IgD-negative memory B cell (primary cell): ENCODE measurements at regions not wholly inside any gene's neighbourhood (a gene's known extent, or its start where the extent isn't known, plus 50 kb on each side); places are given as distances from the start of the nearest gene placed in this dataset.
A peak's percentile ranks its signal among the peaks of the same experiment; 100 is the strongest.

Source experiments
- H3K27ac Mint-ChIP-seq, 3 donors: one replicate each; pipeline ENCODE4 v1.8.0; 2020 to 2022; ENCODE audit warnings: mild to moderate bottlenecking in 3 of 3, mixed read lengths in 3 of 3, moderate library complexity in 1 of 3
- H3K27me3 Mint-ChIP-seq: one replicate; pipeline ENCODE4 v1.8.0; 2021; ENCODE audit warnings: mixed read lengths
- H3K36me3 Mint-ChIP-seq: one replicate; pipeline ENCODE4 v1.8.0; 2020; ENCODE audit warnings: mild to moderate bottlenecking, mixed read lengths
- H3K4me1 Mint-ChIP-seq, 3 donors: one replicate each; pipeline ENCODE4 v1.8.0; 2020 to 2022; ENCODE audit warnings: mixed read lengths in 3 of 3, mild to moderate bottlenecking in 1 of 3
- H3K4me3 Mint-ChIP-seq, 4 donors: one replicate each; pipeline ENCODE4 v1.8.0; 2020 to 2022; ENCODE audit warnings: mild to moderate bottlenecking in 4 of 4, mixed read lengths in 4 of 4, moderate library complexity in 3 of 4
- H3K9me3 Mint-ChIP-seq, 3 donors: one replicate each; pipeline ENCODE4 v1.8.0; 2020 to 2021; ENCODE audit warnings: mixed read lengths in 3 of 3, mild to moderate bottlenecking in 1 of 3

DNA sequence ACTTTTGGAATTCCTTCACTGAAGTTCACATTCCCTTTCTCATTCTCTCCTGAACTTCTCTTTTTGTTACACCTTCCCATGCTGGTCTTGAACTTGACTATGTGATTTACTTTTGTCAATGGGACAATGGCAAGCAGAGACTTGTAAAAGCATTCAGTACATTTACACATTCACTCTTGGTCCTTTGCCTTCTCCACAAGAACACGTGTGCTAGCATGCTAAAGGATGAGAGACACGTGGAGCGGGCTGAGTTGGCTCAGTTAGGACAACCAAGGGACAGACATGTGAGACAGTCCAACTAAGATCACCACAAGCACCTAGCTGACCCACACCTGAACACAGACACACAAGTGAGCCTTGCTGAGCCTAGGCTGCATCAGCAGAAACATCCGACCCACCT, 91.3 kb upstream of the PAK5 start:
- Mint-ChIP-seq H3K4me3 (no peak overlapping the region), H3K4me1 (no peaks in the 10 kb centered on the region), H3K36me3 (no peaks in the 10 kb centered on the region), H3K27me3 (no peaks in the 10 kb centered on the region), H3K27ac (no peak overlapping the region), H3K9me3 (peaks cover 0 to 3% (median 0%) of the 10 kb centered on the region in 3 donors)

DNA sequence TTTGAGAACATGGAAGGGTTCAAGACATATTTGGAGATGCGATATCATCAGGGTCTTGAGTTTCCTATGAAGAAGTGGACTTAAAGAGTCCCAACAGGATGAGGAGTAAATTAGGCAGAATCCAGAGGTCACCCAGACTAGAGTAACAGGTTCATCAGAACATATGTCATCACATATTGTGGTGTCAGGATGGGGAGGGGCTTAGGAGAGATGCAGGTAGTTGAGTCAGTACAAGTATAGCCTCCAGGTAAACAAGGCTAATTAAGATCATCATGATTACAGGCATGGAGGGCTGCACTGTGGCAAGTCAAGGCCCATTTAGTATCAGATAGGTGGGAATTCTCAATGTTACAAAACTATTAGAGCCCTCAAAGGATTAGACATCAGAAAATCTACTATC, 90.1 kb upstream of the PAK5 start:
- H3K4me1 Mint-ChIP-seq: no peaks in the 10 kb centered on the region
- H3K27me3 Mint-ChIP-seq: no peaks in the 10 kb centered on the region
- no peak overlapping the region for H3K4me3 Mint-ChIP-seq
- no peaks in the 10 kb centered on the region for H3K9me3 Mint-ChIP-seq
- no peak overlapping the region for H3K27ac Mint-ChIP-seq
- no peaks in the 10 kb centered on the region for H3K36me3 Mint-ChIP-seq

DNA sequence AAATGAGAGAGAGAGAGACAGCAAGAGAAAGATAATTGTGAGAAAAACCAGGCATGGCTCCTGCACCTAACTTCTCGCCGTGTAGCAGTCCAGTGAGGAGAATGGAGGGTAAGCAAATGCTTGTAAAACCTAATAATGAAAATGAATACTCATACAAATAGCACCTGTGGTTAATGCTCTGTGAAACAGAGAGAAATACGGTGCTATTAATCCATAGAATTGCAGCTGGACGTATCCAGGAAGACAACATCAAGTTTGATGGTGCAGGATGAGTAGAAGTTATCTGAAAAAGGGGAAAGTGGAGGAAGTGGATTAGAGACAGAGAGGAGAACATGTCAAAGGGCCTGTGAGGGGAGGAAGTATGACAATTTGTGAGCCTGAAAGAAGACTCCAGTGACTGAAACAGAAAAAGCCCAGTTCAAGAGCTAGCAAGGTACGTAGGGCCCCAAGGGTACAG, 89.4 kb upstream of the PAK5 start:
- no peaks in the 10 kb centered on the region for H3K4me1 Mint-ChIP-seq
- no peaks in the 10 kb centered on the region for H3K27me3 Mint-ChIP-seq
- no peaks in the 10 kb centered on the region for H3K9me3 Mint-ChIP-seq

DNA sequence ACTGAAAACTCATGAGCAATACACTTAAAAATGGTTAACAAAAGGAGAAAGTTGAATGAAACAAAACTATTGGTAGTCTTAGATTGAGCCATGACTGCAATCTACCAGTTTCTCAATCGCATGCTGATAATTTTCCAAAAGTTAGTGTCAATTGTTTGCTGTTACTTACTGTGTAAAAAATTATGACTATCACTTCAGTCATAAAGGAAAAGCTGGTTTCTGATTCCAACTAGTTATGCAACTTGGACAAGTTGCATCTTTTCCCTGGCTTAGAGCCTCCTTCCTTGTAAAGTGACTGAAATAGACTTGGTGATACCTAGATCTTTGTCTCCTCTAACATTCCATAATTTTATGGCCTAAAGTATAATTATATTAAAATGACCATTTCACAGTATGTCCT, 88.3 kb upstream of the PAK5 start:
- H3K36me3 Mint-ChIP-seq: no peaks in the 10 kb centered on the region
- H3K27me3 Mint-ChIP-seq: no peaks in the 10 kb centered on the region
- no peaks in the 10 kb centered on the region for H3K4me1 Mint-ChIP-seq
- no peak overlapping the region for H3K4me3 Mint-ChIP-seq
- H3K9me3 Mint-ChIP-seq: no peaks in the 10 kb centered on the region
- no peak overlapping the region for H3K27ac Mint-ChIP-seq

More for the DNA sequence above, 89.4 kb upstream of the PAK5 start:
- Mint-ChIP-seq H3K27ac (no peak overlapping the region), H3K4me3 (no peak overlapping the region), H3K36me3 (no peaks in the 10 kb centered on the region)

DNA sequence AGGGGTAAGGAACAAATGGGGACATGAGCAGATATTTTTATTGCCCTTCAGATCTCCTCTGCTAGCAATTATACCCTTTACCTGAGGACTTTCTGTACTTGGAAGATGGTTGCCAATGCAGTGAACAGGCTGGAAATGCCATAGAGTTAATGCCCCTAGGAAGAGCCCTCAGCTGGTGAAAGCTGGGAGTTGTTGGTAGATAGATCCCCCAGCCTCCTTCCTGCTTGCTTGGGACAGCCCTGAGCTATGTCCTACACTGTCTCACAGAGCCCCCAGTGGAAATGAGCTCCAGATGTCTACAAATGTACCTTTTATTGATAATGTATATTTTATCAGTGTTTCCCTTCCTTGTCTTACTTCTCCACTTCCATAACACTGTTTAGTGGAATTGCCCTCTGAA, 87.6 kb upstream of the PAK5 start:
- Mint-ChIP-seq H3K27me3 (no peaks in the 10 kb centered on the region), H3K9me3 (no peaks in the 10 kb centered on the region), H3K36me3 (no peaks in the 10 kb centered on the region)

DNA sequence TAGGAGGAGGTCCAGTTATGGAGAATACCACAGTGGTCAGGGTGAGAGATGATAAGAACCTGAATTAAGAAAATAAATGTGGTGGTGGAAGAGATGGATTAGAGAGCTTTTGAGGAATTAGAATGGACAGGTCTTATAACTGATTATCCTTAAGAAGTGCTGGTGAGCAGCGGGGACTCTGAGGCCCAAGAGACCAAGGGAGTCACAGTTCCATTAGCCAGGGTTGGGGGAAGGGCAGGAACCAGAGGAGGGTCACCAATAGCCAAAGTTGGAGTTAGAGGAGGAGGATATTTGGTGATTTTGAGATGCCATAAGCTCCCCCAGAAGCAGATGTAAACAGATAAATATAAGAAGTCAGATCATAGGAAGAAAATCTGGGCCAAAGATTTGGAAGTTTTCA, 87.1 kb upstream of the PAK5 start:
- H3K4me3 Mint-ChIP-seq: no peak overlapping the region
- no peaks in the 10 kb centered on the region for H3K36me3 Mint-ChIP-seq
- no peaks in the 10 kb centered on the region for H3K27me3 Mint-ChIP-seq
- no peaks in the 10 kb centered on the region for H3K9me3 Mint-ChIP-seq
- no peak overlapping the region for H3K27ac Mint-ChIP-seq
- H3K4me1 Mint-ChIP-seq: no peaks in the 10 kb centered on the region

More for the DNA sequence above, 87.6 kb upstream of the PAK5 start:
- H3K4me1 Mint-ChIP-seq: no peaks in the 10 kb centered on the region
- H3K4me3 Mint-ChIP-seq: no peak overlapping the region
- no peak overlapping the region for H3K27ac Mint-ChIP-seq

DNA sequence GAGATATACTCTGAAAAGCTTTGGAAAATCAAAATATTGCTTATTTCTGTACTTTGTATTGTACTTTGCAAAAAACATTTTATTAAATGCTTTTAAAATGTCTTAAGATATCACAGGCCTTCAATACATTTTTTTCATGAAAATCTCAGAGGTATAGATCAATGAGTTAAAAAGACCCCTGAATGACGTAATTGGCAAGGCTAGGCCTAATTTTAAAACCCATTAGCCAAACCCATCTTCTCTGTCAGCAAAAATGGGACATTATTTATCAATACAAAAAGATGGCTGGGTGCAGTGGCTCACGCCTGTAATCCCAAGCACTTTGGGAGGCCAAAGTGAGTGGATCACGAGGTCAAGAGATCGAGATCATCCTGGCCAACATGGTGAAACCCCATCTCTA, 84.8 kb upstream of the PAK5 start:
- Mint-ChIP-seq H3K9me3 (no peaks in the 10 kb centered on the region), H3K27ac (no peak overlapping the region), H3K4me3 (no peak overlapping the region), H3K27me3 (no peaks in the 10 kb centered on the region), H3K4me1 (peaks cover 10 to 14% (median 12%) of the 10 kb centered on the region in 3 donors), H3K36me3 (peaks cover 1% of the 10 kb centered on the region)

DNA sequence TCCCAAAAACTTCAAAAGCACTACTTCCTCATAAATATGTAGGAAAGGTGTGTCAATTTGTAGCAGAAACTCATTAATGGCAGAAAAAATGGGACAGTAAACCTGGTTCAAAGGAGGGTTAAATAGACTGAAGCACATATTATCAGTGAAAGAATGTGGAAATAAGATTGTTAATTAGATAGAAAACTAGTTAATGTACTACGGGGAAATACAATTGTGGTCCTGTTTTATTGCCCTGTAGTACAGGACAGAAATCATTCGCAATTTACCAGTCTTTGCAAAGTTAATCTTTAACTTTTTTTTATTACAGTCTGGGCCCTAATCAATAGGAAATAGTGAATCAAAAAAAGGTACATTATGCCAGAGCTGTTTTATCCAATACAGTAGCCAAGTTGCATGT, 82.0 kb upstream of the PAK5 start:
- H3K4me1 Mint-ChIP-seq: peaks cover 11 to 19% (median 15%) of the 10 kb centered on the region in 3 donors
- H3K36me3 Mint-ChIP-seq: peaks cover 1% of the 10 kb centered on the region
- H3K9me3 Mint-ChIP-seq: no peaks in the 10 kb centered on the region
- no peak overlapping the region for H3K4me3 Mint-ChIP-seq
- H3K27ac Mint-ChIP-seq: no peak overlapping the region
- H3K27me3 Mint-ChIP-seq: peaks cover 2% of the 10 kb centered on the region

DNA sequence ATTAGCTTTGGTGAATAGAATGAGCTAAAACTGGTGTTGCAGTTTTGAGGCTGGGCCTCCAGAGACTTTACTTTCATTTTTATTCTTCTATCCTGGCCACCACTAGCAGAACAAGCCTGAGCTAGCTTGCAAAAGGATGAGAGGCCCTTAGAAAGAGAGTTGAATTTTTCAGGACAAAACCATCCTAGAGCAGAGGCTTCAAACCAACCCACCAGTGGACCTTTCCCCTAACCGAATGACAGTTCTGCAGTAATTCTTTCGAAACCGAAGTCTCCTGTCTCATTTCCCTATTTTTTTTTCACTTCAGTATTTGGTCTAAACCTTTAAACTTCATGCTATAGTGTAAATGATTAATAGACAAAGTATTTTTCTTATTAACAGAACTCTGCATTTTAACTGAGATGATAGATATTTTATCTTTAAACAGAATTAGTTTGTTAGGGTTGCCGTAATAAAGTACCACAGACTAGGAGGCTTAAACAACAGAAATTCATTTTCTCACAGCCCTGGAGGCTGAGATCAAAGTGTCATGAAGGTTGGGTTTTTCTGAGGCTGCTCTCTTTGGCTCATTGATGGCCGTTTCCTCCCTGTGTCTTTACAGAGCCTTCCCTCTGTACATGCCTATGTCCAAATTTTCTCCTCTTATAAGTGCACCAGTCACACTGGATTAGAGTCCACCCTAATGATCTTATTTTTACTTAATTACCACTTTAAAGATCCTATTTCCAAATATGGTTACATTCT, 80.6 kb upstream of the PAK5 start:
- H3K4me1 Mint-ChIP-seq: peaks cover 11 to 19% (median 15%) of the 10 kb centered on the region in 3 donors
- peaks cover 1% of the 10 kb centered on the region for H3K36me3 Mint-ChIP-seq
- H3K27ac Mint-ChIP-seq: no peak overlapping the region
- peak overlapping the region in 1 of 4 donors; percentile 18 for H3K4me3 Mint-ChIP-seq
- peaks cover 2% of the 10 kb centered on the region for H3K27me3 Mint-ChIP-seq
- H3K9me3 Mint-ChIP-seq: no peaks in the 10 kb centered on the region

DNA sequence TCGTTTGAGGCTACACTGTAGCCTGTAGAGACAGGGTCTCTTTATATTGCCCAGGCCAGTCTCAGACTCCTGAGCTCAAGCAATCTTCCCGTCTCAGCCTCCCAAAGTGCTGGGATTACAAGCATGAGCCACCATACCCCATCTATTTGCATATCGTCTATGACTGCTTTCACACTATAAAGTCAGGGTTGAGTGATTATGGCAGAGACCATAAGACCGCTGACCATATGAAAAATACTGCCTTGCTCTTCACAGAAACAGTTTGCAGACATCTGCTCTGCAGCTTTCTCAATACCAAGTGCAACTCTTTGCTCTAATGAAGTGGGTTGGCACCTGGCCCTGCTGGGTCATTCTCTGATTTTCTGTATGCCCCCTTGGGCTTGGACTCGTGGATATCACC, 79.5 kb upstream of the PAK5 start:
- Mint-ChIP-seq H3K27me3 (peaks cover 2% of the 10 kb centered on the region), H3K4me1 (peaks cover 11 to 19% (median 15%) of the 10 kb centered on the region in 3 donors), H3K36me3 (peaks cover 1% of the 10 kb centered on the region), H3K27ac (no peak overlapping the region), H3K4me3 (no peak overlapping the region), H3K9me3 (no peaks in the 10 kb centered on the region)

DNA sequence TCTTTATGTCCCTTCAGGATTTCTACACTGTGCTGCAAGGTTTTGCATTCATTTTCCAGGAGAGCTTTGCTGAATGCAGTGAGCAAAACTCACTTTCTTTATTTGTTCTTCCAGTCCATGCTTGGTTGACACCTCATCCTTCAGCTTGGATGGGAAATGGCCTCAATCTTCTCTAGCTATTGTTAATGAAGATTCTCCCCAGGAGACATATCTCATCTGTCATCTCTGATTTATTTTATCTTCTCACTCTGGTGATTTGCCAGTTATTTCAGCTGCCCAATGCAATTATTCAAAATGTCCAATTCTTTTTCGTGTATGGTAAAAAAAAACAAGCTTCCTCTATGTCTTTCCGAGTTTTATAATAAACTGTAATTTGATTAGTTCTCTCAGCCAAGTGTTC, 77.9 kb upstream of the PAK5 start:
- H3K4me1 Mint-ChIP-seq: peaks cover 11 to 19% (median 15%) of the 10 kb centered on the region in 3 donors
- no peaks in the 10 kb centered on the region for H3K9me3 Mint-ChIP-seq
- peaks cover 1% of the 10 kb centered on the region for H3K36me3 Mint-ChIP-seq
- H3K27me3 Mint-ChIP-seq: peaks cover 2% of the 10 kb centered on the region
- H3K4me3 Mint-ChIP-seq: no peak overlapping the region
- H3K27ac Mint-ChIP-seq: no peak overlapping the region

DNA sequence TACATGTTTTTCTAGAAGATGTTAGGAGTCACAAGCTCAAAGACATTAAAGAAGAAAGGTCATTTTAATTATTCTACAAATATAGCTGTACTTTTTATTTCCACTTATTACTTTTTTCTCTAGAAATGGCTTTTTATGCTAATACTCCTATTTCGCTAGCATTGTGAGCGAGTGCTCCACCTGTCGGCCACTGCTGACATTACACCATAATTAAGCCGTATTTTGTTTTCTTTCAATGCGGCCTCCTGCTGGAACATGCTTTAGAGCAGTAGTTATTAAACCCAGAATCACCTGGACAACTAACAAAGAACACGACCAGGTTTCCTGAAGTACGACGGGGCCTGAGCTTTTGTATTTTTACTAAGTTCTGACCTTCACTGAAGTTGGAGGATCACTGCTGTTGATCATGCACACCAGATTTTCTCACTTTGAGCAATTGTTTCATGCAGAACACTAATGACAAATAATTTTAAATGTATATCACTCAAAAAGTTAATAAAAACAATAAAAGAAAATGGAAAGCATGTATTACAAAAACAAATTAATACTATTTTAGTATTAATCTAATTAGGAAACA, 74.1 kb upstream of the PAK5 start:
- H3K9me3 Mint-ChIP-seq: no peaks in the 10 kb centered on the region
- peaks cover 3% of the 10 kb centered on the region for H3K27me3 Mint-ChIP-seq
- no peak overlapping the region for H3K27ac Mint-ChIP-seq
- H3K4me3 Mint-ChIP-seq: no peak overlapping the region
- peaks cover 0 to 4% (median 0%) of the 10 kb centered on the region in 3 donors for H3K4me1 Mint-ChIP-seq
- H3K36me3 Mint-ChIP-seq: no peaks in the 10 kb centered on the region

DNA sequence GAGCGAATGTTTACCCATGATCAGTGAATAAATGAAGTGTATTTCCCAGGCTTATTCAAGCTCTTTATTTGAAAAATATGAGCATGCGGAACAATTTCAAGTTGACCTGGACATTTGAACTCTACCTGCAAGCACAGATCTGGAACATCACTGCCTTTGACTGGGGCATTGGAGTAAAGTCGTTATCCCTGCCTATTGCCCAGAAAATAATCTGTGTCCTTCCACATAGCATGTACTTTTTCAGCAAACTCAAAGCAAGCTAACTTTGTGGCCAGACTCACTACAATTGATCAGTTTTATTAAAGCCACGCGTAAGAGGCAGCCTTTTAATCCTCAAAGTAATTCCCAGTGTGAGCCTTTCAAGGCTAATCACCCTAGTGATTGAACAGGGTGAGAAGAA, 73.4 kb upstream of the PAK5 start:
- Mint-ChIP-seq H3K4me1 (peaks cover 0 to 4% (median 0%) of the 10 kb centered on the region in 3 donors), H3K9me3 (no peaks in the 10 kb centered on the region), H3K36me3 (no peaks in the 10 kb centered on the region), H3K4me3 (no peak overlapping the region), H3K27ac (no peak overlapping the region), H3K27me3 (peaks cover 3% of the 10 kb centered on the region)

DNA sequence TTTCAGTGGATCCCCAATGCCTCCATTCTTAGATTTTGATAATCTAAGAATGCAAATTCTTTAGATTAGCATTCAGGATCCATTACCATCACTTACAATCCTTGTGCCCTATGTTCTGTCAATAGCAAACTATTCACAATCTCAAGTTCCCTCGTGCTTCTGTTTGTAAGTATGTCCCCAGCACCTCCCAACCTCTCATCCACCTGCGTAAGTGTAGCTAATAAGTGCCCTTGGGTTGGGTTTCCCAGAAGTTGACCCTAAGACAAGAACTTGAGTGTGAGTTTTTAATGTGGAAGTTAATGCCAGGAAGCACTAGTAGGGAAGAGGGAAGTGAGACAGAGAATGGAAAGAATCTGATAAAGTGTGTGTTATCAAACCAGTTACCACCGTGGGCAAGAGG, 72.6 kb upstream of the PAK5 start:
- no peaks in the 10 kb centered on the region for H3K9me3 Mint-ChIP-seq
- H3K4me3 Mint-ChIP-seq: no peak overlapping the region
- peaks cover 0 to under 1% (median 0%) of the 10 kb centered on the region in 3 donors for H3K4me1 Mint-ChIP-seq
- peak overlapping the region in 1 of 3 donors; percentile 9 for H3K27ac Mint-ChIP-seq
- H3K36me3 Mint-ChIP-seq: no peaks in the 10 kb centered on the region
- peaks cover 3% of the 10 kb centered on the region for H3K27me3 Mint-ChIP-seq

DNA sequence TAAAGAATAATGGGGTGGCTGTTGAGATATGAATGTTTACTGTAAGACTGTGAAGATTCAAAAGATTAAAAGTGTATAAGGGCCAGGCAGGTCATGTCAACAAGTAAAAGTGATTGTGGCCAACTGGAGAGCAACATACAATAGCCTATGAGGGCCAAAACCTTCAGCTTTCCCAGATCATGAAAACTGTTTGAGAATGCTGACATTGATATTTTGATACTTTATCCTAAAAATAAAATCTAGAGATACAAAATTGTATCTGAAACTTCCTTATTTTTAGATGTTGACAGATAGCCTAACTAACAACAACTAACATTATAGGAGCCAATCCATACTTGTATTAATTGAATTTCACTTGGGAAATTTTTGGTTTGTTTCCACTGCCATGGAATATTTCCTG, 70.3 kb upstream of the PAK5 start:
- Mint-ChIP-seq H3K9me3 (no peaks in the 10 kb centered on the region), H3K4me3 (no peak overlapping the region), H3K36me3 (no peaks in the 10 kb centered on the region), H3K27me3 (peaks cover 3% of the 10 kb centered on the region), H3K27ac (no peak overlapping the region), H3K4me1 (no peaks in the 10 kb centered on the region)

DNA sequence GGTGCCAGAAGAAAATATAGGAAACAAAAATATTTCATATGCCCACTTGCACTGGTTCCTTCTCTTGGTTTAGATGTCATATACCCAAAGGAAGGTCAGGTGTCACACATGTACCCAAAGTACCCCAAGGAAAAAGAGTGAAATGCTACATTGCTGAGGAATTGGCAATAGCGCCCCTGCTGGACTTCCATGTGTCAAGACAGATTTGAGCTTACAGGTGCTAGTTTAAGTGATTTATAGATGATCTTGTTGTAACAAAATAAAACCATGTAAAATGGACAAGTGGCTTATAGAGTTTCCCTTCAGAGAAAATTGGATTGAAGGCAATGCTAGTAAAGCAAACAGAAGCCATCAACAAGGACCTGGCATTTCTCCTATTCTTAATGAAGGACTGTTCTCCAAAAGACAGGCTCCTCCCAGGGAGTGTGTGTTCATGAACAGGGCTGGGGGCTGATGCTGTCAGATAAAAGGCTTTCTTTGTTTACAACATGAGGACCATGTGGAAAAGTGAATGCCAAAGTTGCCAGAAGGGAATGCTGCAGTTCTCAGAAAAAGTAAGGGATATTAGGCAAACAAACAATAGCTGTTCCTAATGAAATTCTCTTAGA, 64.3 kb upstream of the PAK5 start:
- H3K27ac Mint-ChIP-seq: no peak overlapping the region

More for the DNA sequence above, 64.3 kb upstream of the PAK5 start:
- Mint-ChIP-seq H3K9me3 (peaks cover 0 to 1% (median 0%) of the 10 kb centered on the region in 3 donors), H3K36me3 (no peaks in the 10 kb centered on the region), H3K4me1 (no peaks in the 10 kb centered on the region), H3K27me3 (peaks cover 7% of the 10 kb centered on the region), H3K4me3 (no peak overlapping the region)
